Stomach (tissue), 8 donors: ENCODE measurements at regions not wholly inside any gene's neighbourhood (a gene's known extent, or its start where the extent isn't known, plus 50 kb on each side); places are given as distances from the start of the nearest gene placed in this dataset.
A peak's percentile ranks its signal among the peaks of the same experiment; 100 is the strongest.

ENCODE experiments used
- DNase-seq, 2 donors: peaks; one replicate each; pipeline versions ENCODE4 v3.0.0 to v3.0.0-alpha.2; 2013 to 2019
- H3K27ac ChIP-seq, 5 donors: fragments of 200-600 bp in 4 of 5; sonication (generic) in 4 of 5; one replicate each; pipeline ENCODE4 v1.5.1; 2013 to 2019; ENCODE audit warnings: mild to moderate bottlenecking in 1 of 5, moderate library complexity in 1 of 5
- H3K27me3 ChIP-seq, 3 donors: fragments of 200-600 bp; sonication (generic); one replicate each; pipeline ENCODE4 v1.5.1; 2017 to 2019; ENCODE audit warnings: mixed run types in 1 of 3
- H3K36me3 ChIP-seq, 4 donors: fragments of 200-600 bp; sonication (generic); 1 replicate in 3 of 4; 2 replicates in 1 of 4; pipeline ENCODE4 v1.5.1; 2016 to 2019
- H3K4me1 ChIP-seq, 4 donors: fragments of 200-600 bp; sonication (generic); one replicate each; pipeline ENCODE4 v1.5.1; 2016 to 2019
- H3K4me3 ChIP-seq, 4 donors: fragments of 200-600 bp; sonication (generic) in 3 of 4; one replicate each; pipeline ENCODE4 v1.5.1; 2016 to 2019; ENCODE audit warnings: mild to moderate bottlenecking in 1 of 4
- H3K9me3 ChIP-seq, 4 donors: fragments of 200-600 bp; sonication (generic); one replicate each; pipeline ENCODE4 v1.5.1; 2016 to 2019
- EP300 ChIP-seq: sonication (generic); formaldehyde crosslinking; IDR thresholded peaks from one replicate; pipeline ENCODE4 v1.6.1; 2017; ENCODE audit warnings: antibody characterized with exemption
- POLR2A ChIP-seq, 4 donors: fragments of 450-650 bp; IDR thresholded peaks; one replicate each; pipeline ENCODE4 v1.6.1; 2016; ENCODE audit warnings: antibody characterized with exemption in 4 of 4, control low read depth in 2 of 4, mild to moderate bottlenecking in 1 of 4, moderate library complexity in 1 of 4
- POLR2AphosphoS5 ChIP-seq, 3 donors: sonication (generic); formaldehyde crosslinking; IDR thresholded peaks; one replicate each; pipeline ENCODE4 v1.6.1; 2016; ENCODE audit warnings: antibody characterized with exemption in 3 of 3
- WGBS, 5 donors: extraction: QIAGEN DNeasy Blood & Tissue Kit in 3 of 5; methylation state at CpG; one replicate each; pipeline versions ENCODE4 v1.1.5 to v1.1.7; 2013 to 2018; 5-methylcytosine and 5-hydroxymethylcytosine counted together
- intact Hi-C: fragments of 100-400 bp; cut with DNase I; formaldehyde crosslinking; loops from one replicate; pipeline ENCODE4 v1.15.1; 2023; ENCODE audit warnings: low total_unique reads
- TF ChIP-seq, protein P1 (sequence below), 7 experiments: fragments of 450-650 bp in 4 of 7; fragments of 200-600 bp in 3 of 7; sonication (generic) in 3 of 7; IDR thresholded peaks; one replicate each; pipeline ENCODE4 v1.5.1; 2016 to 2019; ENCODE audit warnings: antibody characterized with exemption in 7 of 7, control low read depth in 2 of 7, mild to moderate bottlenecking in 1 of 7
- donor health status: healthy with polysubstance abuse.
- donor health status: Bipolar disorder and iron deficiency.
- donor health status: healthy.

DNA sequence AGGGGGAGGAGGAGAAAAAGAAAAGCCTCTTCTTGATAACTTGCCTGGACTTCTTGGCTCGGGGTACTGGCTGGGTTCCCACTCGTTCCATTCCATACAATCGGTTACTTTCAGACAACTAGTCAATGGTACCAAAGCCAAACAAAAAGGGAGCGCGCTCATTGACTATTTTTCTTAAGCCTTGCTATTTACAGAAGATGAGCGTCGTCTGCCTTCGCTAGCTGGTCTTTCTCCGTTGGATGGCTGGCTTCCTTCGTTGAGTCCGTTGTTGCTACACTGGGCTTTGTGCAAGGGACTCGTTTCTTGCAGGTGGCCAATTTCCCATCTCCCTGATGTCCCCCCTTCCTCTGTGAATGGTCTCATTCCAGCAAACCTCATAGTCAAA, 260.4 kb downstream of the ZNF516 start:
- peak in 1 of 2 donors; percentile 76 for DNase-seq
- H3K4me1 ChIP-seq = no peaks in the 10 kb centered on the region
- no peak overlapping the region for H3K4me3 ChIP-seq
- H3K27me3 ChIP-seq = no peaks in the 10 kb centered on the region
- WGBS, 5 donors = 67 to 79% (median 69%) methylated on average over 12 of the region's 12 CpGs
- no peaks in the 10 kb centered on the region for H3K36me3 ChIP-seq
- TF ChIP-seq, protein P1, sequence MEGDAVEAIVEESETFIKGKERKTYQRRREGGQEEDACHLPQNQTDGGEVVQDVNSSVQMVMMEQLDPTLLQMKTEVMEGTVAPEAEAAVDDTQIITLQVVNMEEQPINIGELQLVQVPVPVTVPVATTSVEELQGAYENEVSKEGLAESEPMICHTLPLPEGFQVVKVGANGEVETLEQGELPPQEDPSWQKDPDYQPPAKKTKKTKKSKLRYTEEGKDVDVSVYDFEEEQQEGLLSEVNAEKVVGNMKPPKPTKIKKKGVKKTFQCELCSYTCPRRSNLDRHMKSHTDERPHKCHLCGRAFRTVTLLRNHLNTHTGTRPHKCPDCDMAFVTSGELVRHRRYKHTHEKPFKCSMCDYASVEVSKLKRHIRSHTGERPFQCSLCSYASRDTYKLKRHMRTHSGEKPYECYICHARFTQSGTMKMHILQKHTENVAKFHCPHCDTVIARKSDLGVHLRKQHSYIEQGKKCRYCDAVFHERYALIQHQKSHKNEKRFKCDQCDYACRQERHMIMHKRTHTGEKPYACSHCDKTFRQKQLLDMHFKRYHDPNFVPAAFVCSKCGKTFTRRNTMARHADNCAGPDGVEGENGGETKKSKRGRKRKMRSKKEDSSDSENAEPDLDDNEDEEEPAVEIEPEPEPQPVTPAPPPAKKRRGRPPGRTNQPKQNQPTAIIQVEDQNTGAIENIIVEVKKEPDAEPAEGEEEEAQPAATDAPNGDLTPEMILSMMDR (IDR thresholded peaks at IDR 0.05) = no peak
- TF ChIP-seq POLR2A (IDR thresholded peaks at IDR 0.05) (no peak), EP300 (no peak), POLR2AphosphoS5 (IDR thresholded peaks at IDR 0.05) (no peak)
- no peak overlapping the region for H3K27ac ChIP-seq
- peaks cover 0 to 11% (median 0%) of the 10 kb centered on the region in 4 donors for H3K9me3 ChIP-seq
- intact Hi-C loops = no loop called here

DNA sequence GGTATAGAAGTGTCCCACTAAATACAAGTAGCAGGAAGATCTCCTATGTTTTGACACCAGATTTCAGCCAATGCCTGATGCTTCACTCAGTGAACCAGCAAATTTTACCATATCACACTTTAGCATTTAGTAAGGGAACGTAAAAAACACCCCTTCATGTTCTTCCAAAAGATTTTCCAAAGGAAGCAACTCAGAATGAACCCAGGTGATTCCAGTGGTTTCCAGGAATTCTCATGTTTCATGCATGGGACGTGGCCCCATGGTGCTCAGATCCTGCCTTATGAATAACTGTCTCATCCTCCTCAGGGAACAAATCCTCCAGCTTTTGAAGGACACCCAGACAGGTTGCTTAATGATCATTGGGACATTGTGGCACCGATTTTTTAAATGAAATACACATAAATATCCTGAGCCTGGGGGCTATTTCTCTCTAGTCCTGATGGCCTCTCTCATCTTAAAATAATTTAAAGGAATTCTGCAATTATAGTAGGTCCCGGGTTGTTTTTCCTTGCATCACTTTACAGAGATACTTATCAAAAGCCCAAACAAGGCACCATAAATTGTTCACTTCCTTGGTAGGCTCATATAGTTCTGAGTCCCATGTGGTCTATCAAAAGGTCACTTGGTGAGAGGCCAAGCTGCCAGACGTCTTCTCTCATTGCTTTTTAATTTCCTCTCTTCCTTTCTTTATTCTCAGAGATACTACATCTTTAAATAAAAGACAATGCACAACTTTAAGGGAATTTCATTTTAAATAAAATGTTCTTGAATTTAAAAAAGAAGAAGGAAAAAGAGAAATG, 261.0 kb downstream of the ZNF516 start:
- Histone ChIP-seq H3K36me3 (no peaks in the 10 kb centered on the region), H3K27me3 (no peaks in the 10 kb centered on the region), H3K27ac (no peak overlapping the region), H3K4me1 (no peaks in the 10 kb centered on the region), H3K9me3 (peaks cover 0 to 11% (median 0%) of the 10 kb centered on the region in 4 donors), H3K4me3 (no peak overlapping the region)
- no peak for TF ChIP-seq POLR2A (IDR thresholded peaks at IDR 0.05)
- no peak for TF ChIP-seq EP300
- TF ChIP-seq POLR2AphosphoS5 (IDR thresholded peaks at IDR 0.05) = no peak
- TF ChIP-seq, protein P1 (IDR thresholded peaks at IDR 0.05) = no peak
- intact Hi-C loops = no loop called here
- WGBS, 5 donors = 52 to 61% (median 59%) methylated on average over 5 of the region's 5 CpGs
- no peak for DNase-seq

DNA sequence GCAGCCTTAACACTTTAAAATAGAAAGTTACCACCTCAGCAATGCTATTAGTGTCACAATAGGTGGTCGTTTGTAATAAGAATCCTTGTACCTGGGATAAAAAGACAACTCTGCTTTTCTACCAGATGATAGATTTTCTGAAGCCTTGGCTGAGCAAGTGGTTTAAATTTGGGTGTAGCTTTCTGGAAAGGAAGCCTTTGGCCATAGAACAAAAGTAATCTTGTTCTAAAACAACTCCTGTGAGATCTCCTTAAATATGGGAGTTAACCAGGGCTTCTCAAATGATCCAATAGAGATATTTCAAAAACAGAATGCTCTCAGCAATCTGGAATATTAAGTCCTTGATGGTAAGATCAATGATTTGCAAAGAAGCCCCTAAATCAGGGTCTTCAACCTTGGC, 261.6 kb downstream of the ZNF516 start:
- Histone ChIP-seq H3K27me3 (no peaks in the 10 kb centered on the region), H3K27ac (no peak overlapping the region), H3K4me3 (no peak overlapping the region), H3K4me1 (no peaks in the 10 kb centered on the region), H3K9me3 (peaks cover 0 to 11% (median 0%) of the 10 kb centered on the region in 4 donors), H3K36me3 (no peaks in the 10 kb centered on the region)
- WGBS, 5 donors = 33 to 70% (median 49%) methylated on average over 1 of the region's 1 CpG
- intact Hi-C loops = no loop called here
- DNase-seq = no peak
- TF ChIP-seq, protein P1 (IDR thresholded peaks at IDR 0.05) = no peak
- no peak for TF ChIP-seq EP300
- TF ChIP-seq POLR2AphosphoS5 (IDR thresholded peaks at IDR 0.05) = no peak
- TF ChIP-seq POLR2A (IDR thresholded peaks at IDR 0.05) = no peak

DNA sequence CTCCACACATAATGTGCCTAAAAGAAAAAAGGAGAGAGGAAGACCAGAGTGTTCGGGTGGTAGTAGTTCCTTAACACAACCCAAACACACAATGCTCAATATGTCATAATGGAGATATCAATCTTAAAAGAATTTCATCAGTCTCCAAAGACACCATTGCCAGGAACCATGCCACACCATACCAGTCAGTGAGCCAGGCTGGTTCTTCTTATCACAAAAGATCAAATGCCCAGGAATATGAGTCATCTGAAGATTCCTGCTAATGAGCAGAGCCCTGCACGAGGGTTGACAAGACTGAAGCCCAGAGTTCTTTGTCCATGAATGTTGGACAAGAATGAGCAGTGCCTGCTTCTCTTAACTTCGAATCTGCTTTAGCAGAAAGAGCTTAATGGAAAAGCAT, 262.3 kb downstream of the ZNF516 start:
- Histone ChIP-seq H3K27ac (no peak overlapping the region), H3K9me3 (peaks cover 0 to 6% (median 0%) of the 10 kb centered on the region in 4 donors), H3K36me3 (no peaks in the 10 kb centered on the region), H3K4me3 (no peak overlapping the region), H3K27me3 (no peaks in the 10 kb centered on the region), H3K4me1 (no peaks in the 10 kb centered on the region)
- intact Hi-C loops = no loop called here
- DNase-seq = no peak
- TF ChIP-seq EP300 (no peak), POLR2AphosphoS5 (IDR thresholded peaks at IDR 0.05) (no peak)
- WGBS, 5 donors = 73 to 80% (median 74%) methylated on average over 3 of the region's 3 CpGs

DNA sequence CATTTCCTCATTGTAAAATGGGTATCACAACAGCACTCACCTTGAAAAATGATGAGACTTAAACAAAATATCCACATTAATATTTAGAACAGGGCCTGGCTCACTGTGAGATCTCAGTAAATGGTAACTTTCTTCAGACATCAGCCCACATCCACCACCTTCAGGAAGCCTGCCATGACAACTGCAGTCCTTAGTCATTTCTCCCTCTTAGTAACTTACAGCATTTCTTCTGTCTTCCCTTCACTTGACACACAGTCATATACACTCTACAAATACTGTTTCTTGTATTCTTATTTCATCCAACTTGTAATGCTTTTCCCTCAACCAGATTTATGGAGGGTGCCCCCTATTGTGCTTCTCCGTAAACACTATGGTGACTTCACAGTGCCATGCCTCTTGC, 263.0 kb downstream of the ZNF516 start:
- Histone ChIP-seq H3K36me3 (no peaks in the 10 kb centered on the region), H3K4me3 (no peak overlapping the region), H3K27ac (no peak overlapping the region), H3K4me1 (no peaks in the 10 kb centered on the region), H3K9me3 (no peaks in the 10 kb centered on the region), H3K27me3 (no peaks in the 10 kb centered on the region)
- intact Hi-C loops = no loop called here
- no peak for DNase-seq
- 86 to 98% (median 95%) methylated on average over 1 of the region's 1 CpG for WGBS, 5 donors
- TF ChIP-seq EP300 (no peak), POLR2A (IDR thresholded peaks at IDR 0.05) (no peak), POLR2AphosphoS5 (IDR thresholded peaks at IDR 0.05) (no peak)
- TF ChIP-seq, protein P1 (IDR thresholded peaks at IDR 0.05) = no peak
